KMS-11 (cell line): ENCODE measurements at regions not wholly inside any gene's neighbourhood (a gene's known extent, or its start where the extent isn't known, plus 50 kb on each side); places are given as distances from the start of the nearest gene placed in this dataset.
"Not testable (repeated sequence)": the region's sequence is repeated elsewhere in the genome, so short reads cannot be mapped to it uniquely, and the experiment has no call there.

ENCODE experiments used
- H2AFZ ChIP-seq: fragments of 200-600 bp; sonication (generic); 2 replicates; pipeline ENCODE4 v1.6.1; 2016; ENCODE audit warnings: antibody characterized with exemption, mixed run types, low read depth
- H3K27ac ChIP-seq: fragments of 200-600 bp; sonication (generic); 2 replicates; pipeline ENCODE4 v1.6.1; 2016; ENCODE audit warnings: mild to moderate bottlenecking, mixed run types
- H3K27me3 ChIP-seq: fragments of 200-600 bp; sonication (generic); 2 replicates; pipeline ENCODE4 v1.6.1; 2017; ENCODE audit warnings: mild to moderate bottlenecking, low read depth, mixed run types, moderate library complexity; ENCODE audit not compliant: insufficient read depth
- H3K36me3 ChIP-seq: fragments of 200-600 bp; sonication (generic); 2 replicates; pipeline ENCODE4 v1.6.1; 2017; ENCODE audit warnings: mild to moderate bottlenecking, mixed run types; ENCODE audit not compliant: insufficient read depth
- H3K4me1 ChIP-seq: fragments of 200-600 bp; sonication (generic); 2 replicates; pipeline ENCODE4 v1.6.1; 2016; ENCODE audit warnings: mild to moderate bottlenecking, low read depth, mixed run types; ENCODE audit not compliant: poor library complexity, severe bottlenecking
- H3K4me2 ChIP-seq: fragments of 200-600 bp; sonication (generic); 2 replicates; pipeline ENCODE4 v1.7.0; 2016; ENCODE audit warnings: mild to moderate bottlenecking, mixed run types
- H3K4me3 ChIP-seq: fragments of 200-600 bp; sonication (generic); IDR thresholded peaks from 2 replicates; pipeline ENCODE4 v1.6.1; 2017; ENCODE audit warnings: low read depth, low read length, mixed read lengths; ENCODE audit not compliant: insufficient read depth
- H3K79me2 ChIP-seq: fragments of 200-600 bp; sonication (generic); 2 replicates; pipeline ENCODE4 v1.6.1; 2016; ENCODE audit warnings: low read depth, mixed run types; ENCODE audit not compliant: insufficient read depth
- H3K9ac ChIP-seq: fragments of 200-600 bp; sonication (generic); 2 replicates; pipeline ENCODE4 v1.6.1; 2016; ENCODE audit warnings: mild to moderate bottlenecking, mixed run types
- H4K20me1 ChIP-seq: fragments of 200-600 bp; sonication (generic); 2 replicates; pipeline ENCODE4 v1.6.1; 2016; ENCODE audit warnings: mild to moderate bottlenecking, mixed run types; ENCODE audit not compliant: insufficient read depth
- TF ChIP-seq, protein P1 (sequence below): fragments of 200-600 bp; sonication (generic); conservative IDR thresholded peaks from 2 replicates; pipeline ENCODE4 v1.6.1; 2017; ENCODE audit warnings: low read depth, mild to moderate bottlenecking, antibody characterized with exemption, low read length, moderate library complexity, mixed read lengths

DNA sequence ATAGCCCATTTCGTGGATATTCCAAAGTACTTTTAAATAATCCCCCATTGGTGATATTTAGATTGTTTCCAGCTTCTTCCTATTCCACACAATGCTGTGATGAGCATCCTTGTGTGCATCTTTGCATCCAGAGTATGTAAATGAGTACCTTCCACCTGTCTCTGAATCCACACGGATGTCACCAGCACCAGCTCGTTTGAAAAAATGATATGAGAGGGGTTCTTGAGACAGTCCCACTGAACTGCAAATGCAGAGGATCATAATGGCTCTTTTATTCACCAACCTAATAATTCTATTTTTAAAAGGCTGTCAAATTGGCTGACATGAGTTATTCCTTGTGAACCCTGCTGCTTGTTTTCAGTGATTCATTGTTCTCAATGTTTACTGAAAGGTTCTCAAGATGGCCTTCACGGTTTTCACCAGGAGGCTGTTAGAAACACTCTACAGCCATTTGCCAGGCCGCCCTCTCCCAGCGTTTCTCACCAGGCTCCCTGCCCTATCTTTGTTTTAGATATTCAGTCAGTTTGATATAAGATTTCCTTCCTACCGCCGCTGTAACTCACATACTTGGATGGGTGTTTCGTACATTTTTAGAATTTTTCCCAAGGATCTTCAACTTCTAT, 96.7 kb upstream of the PTPRG start:
- H3K79me2 ChIP-seq = no peaks in the 10 kb centered on the region
- TF ChIP-seq, protein P1, sequence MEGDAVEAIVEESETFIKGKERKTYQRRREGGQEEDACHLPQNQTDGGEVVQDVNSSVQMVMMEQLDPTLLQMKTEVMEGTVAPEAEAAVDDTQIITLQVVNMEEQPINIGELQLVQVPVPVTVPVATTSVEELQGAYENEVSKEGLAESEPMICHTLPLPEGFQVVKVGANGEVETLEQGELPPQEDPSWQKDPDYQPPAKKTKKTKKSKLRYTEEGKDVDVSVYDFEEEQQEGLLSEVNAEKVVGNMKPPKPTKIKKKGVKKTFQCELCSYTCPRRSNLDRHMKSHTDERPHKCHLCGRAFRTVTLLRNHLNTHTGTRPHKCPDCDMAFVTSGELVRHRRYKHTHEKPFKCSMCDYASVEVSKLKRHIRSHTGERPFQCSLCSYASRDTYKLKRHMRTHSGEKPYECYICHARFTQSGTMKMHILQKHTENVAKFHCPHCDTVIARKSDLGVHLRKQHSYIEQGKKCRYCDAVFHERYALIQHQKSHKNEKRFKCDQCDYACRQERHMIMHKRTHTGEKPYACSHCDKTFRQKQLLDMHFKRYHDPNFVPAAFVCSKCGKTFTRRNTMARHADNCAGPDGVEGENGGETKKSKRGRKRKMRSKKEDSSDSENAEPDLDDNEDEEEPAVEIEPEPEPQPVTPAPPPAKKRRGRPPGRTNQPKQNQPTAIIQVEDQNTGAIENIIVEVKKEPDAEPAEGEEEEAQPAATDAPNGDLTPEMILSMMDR = no peak

DNA sequence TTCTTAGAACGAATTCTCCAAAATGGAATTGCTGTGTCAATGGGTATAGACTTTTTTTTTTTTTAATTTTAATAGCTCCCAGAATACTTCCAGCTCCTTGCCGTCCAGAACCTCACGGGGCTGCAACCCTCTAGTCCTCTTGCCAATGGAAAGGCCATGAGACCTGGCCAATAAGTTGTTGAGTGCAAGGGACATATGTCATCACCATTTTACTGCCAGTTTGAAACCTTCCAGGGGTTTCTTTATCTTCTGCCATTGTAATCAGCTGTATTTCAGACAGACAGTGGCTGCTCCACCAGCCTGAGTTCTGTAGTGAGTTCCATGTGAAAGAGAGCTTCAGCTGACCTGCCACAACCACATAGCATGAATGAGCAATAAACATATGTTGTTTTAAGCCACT, 95.0 kb upstream of the PTPRG start:
- H4K20me1 ChIP-seq = no peaks in the 10 kb centered on the region
- H3K4me1 ChIP-seq = no peaks in the 10 kb centered on the region
- H3K36me3 ChIP-seq = no peaks in the 10 kb centered on the region
- H3K4me3 ChIP-seq = no peak overlapping the region
- H3K79me2 ChIP-seq = no peaks in the 10 kb centered on the region
- no peaks in the 10 kb centered on the region for H3K27me3 ChIP-seq
- no peak overlapping the region for H2AFZ ChIP-seq
- TF ChIP-seq, protein P1 = no peak
- H3K4me2 ChIP-seq = no peak overlapping the region
- H3K27ac ChIP-seq = no peak overlapping the region
- no peak overlapping the region for H3K9ac ChIP-seq

More for the DNA sequence above, 96.7 kb upstream of the PTPRG start:
- Histone ChIP-seq H2AFZ (no peak overlapping the region), H3K4me3 (no peak overlapping the region), H3K9ac (no peak overlapping the region), H3K4me1 (peaks cover 7% of the 10 kb centered on the region), H3K4me2 (no peak overlapping the region), H4K20me1 (no peaks in the 10 kb centered on the region), H3K27ac (no peak overlapping the region), H3K36me3 (no peaks in the 10 kb centered on the region), H3K27me3 (no peaks in the 10 kb centered on the region)

DNA sequence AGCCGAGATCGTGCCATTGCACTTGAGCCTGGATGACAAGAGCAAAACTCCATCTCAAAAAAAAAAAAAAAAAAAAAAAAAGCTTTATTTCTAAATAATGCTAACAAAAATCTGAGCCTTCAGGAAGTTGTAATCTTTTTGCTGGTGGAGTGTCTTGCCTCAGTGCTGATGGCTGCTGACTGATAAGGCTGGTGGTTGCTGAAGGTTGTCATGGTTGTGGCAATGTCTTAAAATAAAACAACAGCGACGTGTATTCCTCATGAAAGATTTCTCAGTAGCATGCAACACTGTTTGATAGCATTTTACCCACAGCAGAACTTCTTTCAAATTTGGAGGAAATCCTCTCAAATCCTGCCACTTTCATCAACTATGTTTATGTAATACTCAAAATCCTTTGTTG, 77.4 kb upstream of the PTPRG start:
- Histone ChIP-seq H3K4me2 (no peak overlapping the region), H2AFZ (no peak overlapping the region), H3K79me2 (no peaks in the 10 kb centered on the region), H3K27ac (no peak overlapping the region), H3K9ac (no peak overlapping the region), H3K4me3 (no peak overlapping the region), H3K4me1 (no peaks in the 10 kb centered on the region), H4K20me1 (no peaks in the 10 kb centered on the region), H3K27me3 (no peaks in the 10 kb centered on the region), H3K36me3 (no peaks in the 10 kb centered on the region)
- TF ChIP-seq, protein P1 = no peak

DNA sequence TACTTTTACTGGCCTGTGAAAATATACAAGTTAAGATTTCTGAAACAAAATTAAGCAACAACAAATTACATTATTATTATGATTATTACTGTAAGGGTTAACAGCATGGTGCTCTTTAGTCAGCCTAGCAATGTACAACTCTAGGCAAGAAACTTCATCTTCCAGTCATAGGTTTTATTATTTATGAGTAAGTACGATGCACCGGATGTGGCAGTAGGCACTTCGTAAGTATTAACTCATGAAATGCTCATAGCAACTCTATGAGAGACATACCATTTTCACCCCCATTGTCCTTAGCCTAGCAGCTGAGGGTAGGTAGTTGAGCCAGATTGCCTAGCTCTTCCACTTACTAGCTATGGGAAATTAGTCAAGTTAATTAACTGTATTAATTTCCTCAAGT, 68.0 kb upstream of the PTPRG start:
- Histone ChIP-seq H2AFZ (no peak overlapping the region), H3K79me2 (no peaks in the 10 kb centered on the region), H3K4me3 (no peak overlapping the region), H3K4me2 (no peak overlapping the region), H3K4me1 (no peaks in the 10 kb centered on the region), H3K36me3 (no peaks in the 10 kb centered on the region), H3K9ac (no peak overlapping the region), H3K27me3 (no peaks in the 10 kb centered on the region), H4K20me1 (no peaks in the 10 kb centered on the region), H3K27ac (no peak overlapping the region)
- TF ChIP-seq, protein P1 = no peak

DNA sequence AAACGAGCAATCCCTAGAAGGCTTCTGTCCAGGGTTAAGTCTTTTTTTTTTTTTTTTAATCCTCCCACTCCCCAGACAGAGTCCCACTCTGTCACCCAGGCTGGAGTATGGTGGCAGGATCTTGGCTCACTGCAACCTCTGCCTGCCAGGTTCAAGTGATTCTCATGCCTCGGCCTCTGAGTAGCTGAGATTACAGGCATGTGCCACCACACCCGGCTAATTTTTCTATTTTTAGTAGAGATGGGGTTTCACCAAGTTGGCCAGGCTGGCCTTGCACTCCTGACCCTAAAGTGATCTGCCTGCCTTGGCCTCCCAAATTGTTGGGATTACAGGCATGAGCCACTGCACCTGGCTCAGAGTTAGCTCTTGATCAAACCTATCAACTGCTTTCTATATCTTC, 67.1 kb upstream of the PTPRG start:
- not testable (repeated sequence) for H3K4me2 ChIP-seq, H3K27ac ChIP-seq, H3K4me1 ChIP-seq, H2AFZ ChIP-seq, H3K36me3 ChIP-seq, H3K27me3 ChIP-seq, H3K9ac ChIP-seq, H4K20me1 ChIP-seq, H3K4me3 ChIP-seq, H3K79me2 ChIP-seq
